Liver (tissue), 8 donors: ENCODE measurements at regions not wholly inside any gene's neighbourhood (a gene's known extent, or its start where the extent isn't known, plus 50 kb on each side); places are given as distances from the start of the nearest gene placed in this dataset.

Experiments used
- DNase-seq: peaks from one replicate; pipeline ENCODE4 v3.0.0-alpha.2; 2017; ENCODE audit warnings: low spot score
- H3K27ac ChIP-seq, 2 donors: one replicate each; pipeline ENCODE4 v1.7.0; 2013; ENCODE audit warnings: inconsistent platforms in 2 of 2, low read length in 2 of 2, control low read depth in 1 of 2, low read depth in 1 of 2, mild to moderate bottlenecking in 1 of 2
- H3K27me3 ChIP-seq, 4 donors: one replicate each; pipeline versions ENCODE4 v1.6.1 to v1.7.0; 2013; ENCODE audit warnings: low read length in 3 of 4, inconsistent platforms in 1 of 4, mild to moderate bottlenecking in 1 of 4, moderate library complexity in 1 of 4; ENCODE audit not compliant: control insufficient read depth in 4 of 4, insufficient read depth in 4 of 4
- H3K36me3 ChIP-seq, 4 donors: one replicate each; pipeline versions ENCODE4 v1.6.1 to v1.7.0; 2013; ENCODE audit warnings: low read length in 3 of 4, mild to moderate bottlenecking in 3 of 4, low read depth in 1 of 4, moderate library complexity in 1 of 4; ENCODE audit not compliant: control insufficient read depth in 4 of 4, insufficient read depth in 3 of 4
- H3K4me1 ChIP-seq, 4 donors: one replicate each; pipeline versions ENCODE4 v1.6.1 to v1.7.0; 2013; ENCODE audit warnings: low read length in 3 of 4, mild to moderate bottlenecking in 3 of 4, moderate library complexity in 1 of 4; ENCODE audit not compliant: control insufficient read depth in 4 of 4, insufficient read depth in 4 of 4
- H3K4me3 ChIP-seq, 3 donors: one replicate each; pipeline versions ENCODE4 v1.6.1 to v1.7.0; 2013; ENCODE audit warnings: low read length in 3 of 3, control low read depth in 1 of 3, low read depth in 1 of 3, mild to moderate bottlenecking in 1 of 3
- H3K9ac ChIP-seq, 2 donors: one replicate each; pipeline ENCODE4 v1.7.0; 2013; ENCODE audit warnings: low read length in 2 of 2, mild to moderate bottlenecking in 2 of 2, moderate library complexity in 2 of 2, control low read depth in 1 of 2, low read depth in 1 of 2
- H3K9me3 ChIP-seq, 4 donors: one replicate each; pipeline versions ENCODE4 v1.6.1 to v1.7.0; 2013; ENCODE audit warnings: low read length in 3 of 4; ENCODE audit not compliant: control insufficient read depth in 4 of 4
- EGR1 ChIP-seq, 2 donors: IDR thresholded peaks; 2 replicates each; pipeline ENCODE4 v1.6.1; 2016 to 2018; ENCODE audit warnings: antibody characterized with exemption in 2 of 2, low read depth in 2 of 2
- FOXA2 ChIP-seq: IDR thresholded peaks from 2 replicates; pipeline ENCODE4 v1.6.1; 2016; ENCODE audit warnings: antibody characterized with exemption
- GABPA ChIP-seq, 2 donors: IDR thresholded peaks in 1 of 2; conservative IDR thresholded peaks in 1 of 2; 2 replicates each; pipeline ENCODE4 v1.6.1; 2016; ENCODE audit warnings: antibody characterized with exemption in 2 of 2, mild to moderate bottlenecking in 1 of 2, moderate library complexity in 1 of 2
- HNF4G ChIP-seq: IDR thresholded peaks from 2 replicates; pipeline ENCODE4 v1.6.1; 2016; ENCODE audit warnings: antibody characterized with exemption
- NR2F2 ChIP-seq: IDR thresholded peaks from 2 replicates; pipeline ENCODE4 v1.6.1; 2016; ENCODE audit warnings: antibody characterized with exemption
- RAD21 ChIP-seq, 2 donors: IDR thresholded peaks; 2 replicates each; pipeline ENCODE4 v1.6.1; 2016; ENCODE audit warnings: antibody characterized with exemption in 2 of 2, mild to moderate bottlenecking in 2 of 2
- RXRA ChIP-seq, 2 donors: IDR thresholded peaks; 2 replicates each; pipeline ENCODE4 v1.6.1; 2017 to 2018; ENCODE audit warnings: antibody characterized with exemption in 2 of 2, mild to moderate bottlenecking in 1 of 2
- SP1 ChIP-seq: IDR thresholded peaks from 2 replicates; pipeline ENCODE4 v1.6.1; 2018; ENCODE audit warnings: antibody characterized with exemption, mild to moderate bottlenecking
- TAF1 ChIP-seq: conservative IDR thresholded peaks from 2 replicates; pipeline ENCODE4 v1.6.1; 2016; ENCODE audit warnings: antibody characterized with exemption, mild to moderate bottlenecking
- YY1 ChIP-seq: IDR thresholded peaks from 2 replicates; pipeline ENCODE4 v1.6.1; 2016; ENCODE audit warnings: antibody characterized with exemption, mild to moderate bottlenecking
- WGBS: extraction: QIAGEN DNeasy Blood & Tissue Kit; methylation state at CpG from one replicate; pipeline ENCODE4 v1.1.7; 2013; 5-methylcytosine and 5-hydroxymethylcytosine counted together
- TF ChIP-seq, protein P1 (sequence below): fragments of 150-350 bp; IDR thresholded peaks from 2 replicates; pipeline ENCODE4 v1.5.1; 2017; ENCODE audit warnings: improper control_type of control experiment, low read depth, low read length; ENCODE audit not compliant: missing input control
- TF ChIP-seq, protein P2 (sequence below): IDR thresholded peaks from 2 replicates; pipeline ENCODE4 v1.6.1; 2016; ENCODE audit warnings: antibody characterized with exemption, mild to moderate bottlenecking
- TF ChIP-seq, protein P3 (sequence below): IDR thresholded peaks from 2 replicates; pipeline ENCODE4 v1.6.1; 2016; ENCODE audit warnings: antibody characterized with exemption
- TF ChIP-seq, protein P4 (sequence below): IDR thresholded peaks from 2 replicates; pipeline ENCODE4 v1.6.1; 2016; ENCODE audit warnings: antibody characterized with exemption
- TF ChIP-seq, protein P5 (sequence below): IDR thresholded peaks from 2 replicates; pipeline ENCODE4 v1.6.1; 2016; ENCODE audit warnings: antibody characterized with exemption
- donor health status: healthy.
- donor health status: healthy.
- donor health status: healthy.
- donor health status: healthy.
- donor health status: healthy.

DNA sequence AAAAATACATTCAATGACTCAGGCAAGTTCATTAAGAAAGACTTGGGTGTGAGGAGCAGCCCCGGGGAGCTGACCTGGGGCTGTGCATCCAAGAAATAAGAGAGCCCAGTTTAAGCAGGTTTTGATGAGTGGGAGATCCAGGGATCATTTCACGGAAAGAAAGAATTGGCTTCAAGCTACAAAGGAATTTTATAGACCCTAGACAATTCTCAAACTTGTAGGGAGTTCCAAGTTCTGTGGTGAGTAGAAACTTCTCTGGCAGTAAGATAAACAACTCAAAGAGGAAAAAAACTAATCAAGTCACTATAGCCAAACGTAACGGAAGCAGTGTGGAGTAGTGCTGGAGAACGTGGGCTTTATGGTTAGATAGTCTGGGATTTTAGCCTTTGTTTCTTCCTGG is 175.7 kb upstream of the DDHD1 start (continued):
- TF ChIP-seq, protein P1, sequence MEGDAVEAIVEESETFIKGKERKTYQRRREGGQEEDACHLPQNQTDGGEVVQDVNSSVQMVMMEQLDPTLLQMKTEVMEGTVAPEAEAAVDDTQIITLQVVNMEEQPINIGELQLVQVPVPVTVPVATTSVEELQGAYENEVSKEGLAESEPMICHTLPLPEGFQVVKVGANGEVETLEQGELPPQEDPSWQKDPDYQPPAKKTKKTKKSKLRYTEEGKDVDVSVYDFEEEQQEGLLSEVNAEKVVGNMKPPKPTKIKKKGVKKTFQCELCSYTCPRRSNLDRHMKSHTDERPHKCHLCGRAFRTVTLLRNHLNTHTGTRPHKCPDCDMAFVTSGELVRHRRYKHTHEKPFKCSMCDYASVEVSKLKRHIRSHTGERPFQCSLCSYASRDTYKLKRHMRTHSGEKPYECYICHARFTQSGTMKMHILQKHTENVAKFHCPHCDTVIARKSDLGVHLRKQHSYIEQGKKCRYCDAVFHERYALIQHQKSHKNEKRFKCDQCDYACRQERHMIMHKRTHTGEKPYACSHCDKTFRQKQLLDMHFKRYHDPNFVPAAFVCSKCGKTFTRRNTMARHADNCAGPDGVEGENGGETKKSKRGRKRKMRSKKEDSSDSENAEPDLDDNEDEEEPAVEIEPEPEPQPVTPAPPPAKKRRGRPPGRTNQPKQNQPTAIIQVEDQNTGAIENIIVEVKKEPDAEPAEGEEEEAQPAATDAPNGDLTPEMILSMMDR, result no peak

DNA sequence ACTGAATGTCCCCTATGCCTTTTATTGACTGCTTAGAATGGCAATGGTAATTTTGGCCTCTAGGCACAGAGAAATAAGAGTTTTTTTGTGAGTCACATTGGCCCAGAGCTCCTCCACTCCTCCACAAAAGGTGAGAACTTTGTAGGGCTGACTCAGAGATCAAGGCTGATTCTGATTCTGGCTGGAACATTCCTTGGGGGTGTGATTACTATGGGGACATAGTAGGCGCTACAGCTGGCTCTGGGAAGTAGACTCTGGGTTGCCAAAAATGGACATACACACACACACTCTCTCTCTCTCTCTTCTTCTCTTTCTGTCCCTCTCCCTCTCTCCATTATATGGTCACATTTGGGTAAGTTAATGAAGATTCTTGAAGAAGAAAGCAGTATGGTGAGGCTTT is 174.6 kb upstream of the DDHD1 start:
- 97% methylated on average over 1 of the region's 1 CpG for WGBS
- Histone ChIP-seq H3K27me3 (no peaks in the 10 kb centered on the region), H3K9ac (no peak overlapping the region), H3K9me3 (no peaks in the 10 kb centered on the region), H3K4me1 (no peaks in the 10 kb centered on the region), H3K36me3 (no peaks in the 10 kb centered on the region), H3K27ac (no peak overlapping the region), H3K4me3 (no peak overlapping the region)
- DNase-seq, result no peak
- no peak for TF ChIP-seq HNF4G
- TF ChIP-seq, protein P2, sequence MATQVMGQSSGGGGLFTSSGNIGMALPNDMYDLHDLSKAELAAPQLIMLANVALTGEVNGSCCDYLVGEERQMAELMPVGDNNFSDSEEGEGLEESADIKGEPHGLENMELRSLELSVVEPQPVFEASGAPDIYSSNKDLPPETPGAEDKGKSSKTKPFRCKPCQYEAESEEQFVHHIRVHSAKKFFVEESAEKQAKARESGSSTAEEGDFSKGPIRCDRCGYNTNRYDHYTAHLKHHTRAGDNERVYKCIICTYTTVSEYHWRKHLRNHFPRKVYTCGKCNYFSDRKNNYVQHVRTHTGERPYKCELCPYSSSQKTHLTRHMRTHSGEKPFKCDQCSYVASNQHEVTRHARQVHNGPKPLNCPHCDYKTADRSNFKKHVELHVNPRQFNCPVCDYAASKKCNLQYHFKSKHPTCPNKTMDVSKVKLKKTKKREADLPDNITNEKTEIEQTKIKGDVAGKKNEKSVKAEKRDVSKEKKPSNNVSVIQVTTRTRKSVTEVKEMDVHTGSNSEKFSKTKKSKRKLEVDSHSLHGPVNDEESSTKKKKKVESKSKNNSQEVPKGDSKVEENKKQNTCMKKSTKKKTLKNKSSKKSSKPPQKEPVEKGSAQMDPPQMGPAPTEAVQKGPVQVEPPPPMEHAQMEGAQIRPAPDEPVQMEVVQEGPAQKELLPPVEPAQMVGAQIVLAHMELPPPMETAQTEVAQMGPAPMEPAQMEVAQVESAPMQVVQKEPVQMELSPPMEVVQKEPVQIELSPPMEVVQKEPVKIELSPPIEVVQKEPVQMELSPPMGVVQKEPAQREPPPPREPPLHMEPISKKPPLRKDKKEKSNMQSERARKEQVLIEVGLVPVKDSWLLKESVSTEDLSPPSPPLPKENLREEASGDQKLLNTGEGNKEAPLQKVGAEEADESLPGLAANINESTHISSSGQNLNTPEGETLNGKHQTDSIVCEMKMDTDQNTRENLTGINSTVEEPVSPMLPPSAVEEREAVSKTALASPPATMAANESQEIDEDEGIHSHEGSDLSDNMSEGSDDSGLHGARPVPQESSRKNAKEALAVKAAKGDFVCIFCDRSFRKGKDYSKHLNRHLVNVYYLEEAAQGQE, result no peak
- TF ChIP-seq YY1, result no peak
- TF ChIP-seq RAD21 (IDR thresholded peaks at IDR 0.05), result no peak
- TF ChIP-seq TAF1, result no peak
- no peak for TF ChIP-seq EGR1 (IDR thresholded peaks at IDR 0.05; ENCODE audit: low read depth in 2 of 2)
- TF ChIP-seq, protein P1, result no peak
- TF ChIP-seq NR2F2, result no peak
- TF ChIP-seq, protein P3, sequence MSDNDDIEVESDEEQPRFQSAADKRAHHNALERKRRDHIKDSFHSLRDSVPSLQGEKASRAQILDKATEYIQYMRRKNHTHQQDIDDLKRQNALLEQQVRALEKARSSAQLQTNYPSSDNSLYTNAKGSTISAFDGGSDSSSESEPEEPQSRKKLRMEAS, result no peak
- TF ChIP-seq, protein P4, sequence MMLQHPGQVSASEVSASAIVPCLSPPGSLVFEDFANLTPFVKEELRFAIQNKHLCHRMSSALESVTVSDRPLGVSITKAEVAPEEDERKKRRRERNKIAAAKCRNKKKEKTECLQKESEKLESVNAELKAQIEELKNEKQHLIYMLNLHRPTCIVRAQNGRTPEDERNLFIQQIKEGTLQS, result no peak
- TF ChIP-seq, protein P5, sequence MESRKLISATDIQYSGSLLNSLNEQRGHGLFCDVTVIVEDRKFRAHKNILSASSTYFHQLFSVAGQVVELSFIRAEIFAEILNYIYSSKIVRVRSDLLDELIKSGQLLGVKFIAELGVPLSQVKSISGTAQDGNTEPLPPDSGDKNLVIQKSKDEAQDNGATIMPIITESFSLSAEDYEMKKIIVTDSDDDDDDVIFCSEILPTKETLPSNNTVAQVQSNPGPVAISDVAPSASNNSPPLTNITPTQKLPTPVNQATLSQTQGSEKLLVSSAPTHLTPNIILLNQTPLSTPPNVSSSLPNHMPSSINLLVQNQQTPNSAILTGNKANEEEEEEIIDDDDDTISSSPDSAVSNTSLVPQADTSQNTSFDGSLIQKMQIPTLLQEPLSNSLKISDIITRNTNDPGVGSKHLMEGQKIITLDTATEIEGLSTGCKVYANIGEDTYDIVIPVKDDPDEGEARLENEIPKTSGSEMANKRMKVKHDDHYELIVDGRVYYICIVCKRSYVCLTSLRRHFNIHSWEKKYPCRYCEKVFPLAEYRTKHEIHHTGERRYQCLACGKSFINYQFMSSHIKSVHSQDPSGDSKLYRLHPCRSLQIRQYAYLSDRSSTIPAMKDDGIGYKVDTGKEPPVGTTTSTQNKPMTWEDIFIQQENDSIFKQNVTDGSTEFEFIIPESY, result no peak
- TF ChIP-seq FOXA2, result no peak
- TF ChIP-seq GABPA (IDR thresholded peaks at IDR 0.05 in 1 of 2, conservative IDR thresholded peaks at IDR 0.05 in 1 of 2), result no peak
- TF ChIP-seq SP1, result no peak
- TF ChIP-seq RXRA (IDR thresholded peaks at IDR 0.05), result no peak
